ENCODE measurements at regions not wholly inside any gene's neighbourhood (a gene's known extent, or its start where the extent isn't known, plus 50 kb on each side); places are given as distances from the start of the nearest gene placed in this dataset.

GRCh38 chr16:65421596-65421995, 299.7 kb upstream of the CDH11 start:
- TF ChIP-seq CTCF (IDR thresholded peaks at IDR 0.05; ENCODE audit: low read depth, low read length, poor library complexity, severe bottlenecking): no peak
- no peak for TF ChIP-seq EZH2phosphoT487 (IDR thresholded peaks at IDR 0.05; ENCODE audit: borderline replicate concordance, low read length)

Measured in DOHH2 (cell line).